ENCODE measurements at regions not wholly inside any gene's neighbourhood (a gene's known extent, or its start where the extent isn't known, plus 50 kb on each side); places are given as distances from the start of the nearest gene placed in this dataset.

DNA sequence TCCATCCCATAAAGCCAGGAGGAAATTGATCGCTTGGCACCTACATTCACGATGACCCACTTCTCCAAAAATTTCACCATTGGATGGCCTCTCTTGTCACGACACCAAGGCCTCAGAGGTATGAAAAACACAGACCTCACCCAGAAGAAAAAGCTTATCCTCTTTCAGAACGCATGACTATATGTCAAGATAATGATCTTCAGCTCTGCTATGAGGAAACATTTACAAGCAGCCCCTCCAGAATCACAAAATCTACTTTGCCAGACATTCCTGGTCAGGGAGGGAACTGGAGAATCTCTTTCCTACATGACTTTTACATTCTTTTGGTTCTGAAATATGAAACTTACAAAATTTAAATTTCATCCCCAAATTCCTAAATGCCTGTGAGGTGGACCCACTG is 122.7 kb downstream of the WNT5A start:
- no peaks in the 10 kb centered on the region for H3F3A ChIP-seq (ENCODE audit: control insufficient read depth, insufficient read depth)
- no peaks in the 10 kb centered on the region for H3K27me3 ChIP-seq (ENCODE audit: control insufficient read depth, low read length)
- no peak overlapping the region for H3K27ac ChIP-seq (ENCODE audit: low read depth, low read length)
- no peak overlapping the region for H3K4me2 ChIP-seq (ENCODE audit: low read length)
- H3K36me3 ChIP-seq (ENCODE audit: control insufficient read depth, low read length): no peaks in the 10 kb centered on the region
- no peaks in the 10 kb centered on the region for H3K9me3 ChIP-seq (ENCODE audit: control insufficient read depth, insufficient read depth, low read length)
- H3K4me1 ChIP-seq (ENCODE audit: control insufficient read depth, low read length): no peaks in the 10 kb centered on the region
- no peaks in the 10 kb centered on the region for H4K20me1 ChIP-seq (ENCODE audit: control insufficient read depth, insufficient read depth, low read depth, low read length)
- H3K9me2 ChIP-seq (replicated peaks; ENCODE audit: control insufficient read depth, low read length): no peaks in the 10 kb centered on the region
- TF ChIP-seq, protein P1, sequence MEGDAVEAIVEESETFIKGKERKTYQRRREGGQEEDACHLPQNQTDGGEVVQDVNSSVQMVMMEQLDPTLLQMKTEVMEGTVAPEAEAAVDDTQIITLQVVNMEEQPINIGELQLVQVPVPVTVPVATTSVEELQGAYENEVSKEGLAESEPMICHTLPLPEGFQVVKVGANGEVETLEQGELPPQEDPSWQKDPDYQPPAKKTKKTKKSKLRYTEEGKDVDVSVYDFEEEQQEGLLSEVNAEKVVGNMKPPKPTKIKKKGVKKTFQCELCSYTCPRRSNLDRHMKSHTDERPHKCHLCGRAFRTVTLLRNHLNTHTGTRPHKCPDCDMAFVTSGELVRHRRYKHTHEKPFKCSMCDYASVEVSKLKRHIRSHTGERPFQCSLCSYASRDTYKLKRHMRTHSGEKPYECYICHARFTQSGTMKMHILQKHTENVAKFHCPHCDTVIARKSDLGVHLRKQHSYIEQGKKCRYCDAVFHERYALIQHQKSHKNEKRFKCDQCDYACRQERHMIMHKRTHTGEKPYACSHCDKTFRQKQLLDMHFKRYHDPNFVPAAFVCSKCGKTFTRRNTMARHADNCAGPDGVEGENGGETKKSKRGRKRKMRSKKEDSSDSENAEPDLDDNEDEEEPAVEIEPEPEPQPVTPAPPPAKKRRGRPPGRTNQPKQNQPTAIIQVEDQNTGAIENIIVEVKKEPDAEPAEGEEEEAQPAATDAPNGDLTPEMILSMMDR (IDR thresholded peaks at IDR 0.05; ENCODE audit: low read depth, low read length, poor library complexity, severe bottlenecking): no peak
- TF ChIP-seq EZH2phosphoT487 (IDR thresholded peaks at IDR 0.05; ENCODE audit: borderline replicate concordance, low read length): no peak
- H3K4me3 ChIP-seq (ENCODE audit: low read length): no peak overlapping the region
- no peaks in the 10 kb centered on the region for H3K79me2 ChIP-seq (ENCODE audit: control insufficient read depth, low read length)

DNA sequence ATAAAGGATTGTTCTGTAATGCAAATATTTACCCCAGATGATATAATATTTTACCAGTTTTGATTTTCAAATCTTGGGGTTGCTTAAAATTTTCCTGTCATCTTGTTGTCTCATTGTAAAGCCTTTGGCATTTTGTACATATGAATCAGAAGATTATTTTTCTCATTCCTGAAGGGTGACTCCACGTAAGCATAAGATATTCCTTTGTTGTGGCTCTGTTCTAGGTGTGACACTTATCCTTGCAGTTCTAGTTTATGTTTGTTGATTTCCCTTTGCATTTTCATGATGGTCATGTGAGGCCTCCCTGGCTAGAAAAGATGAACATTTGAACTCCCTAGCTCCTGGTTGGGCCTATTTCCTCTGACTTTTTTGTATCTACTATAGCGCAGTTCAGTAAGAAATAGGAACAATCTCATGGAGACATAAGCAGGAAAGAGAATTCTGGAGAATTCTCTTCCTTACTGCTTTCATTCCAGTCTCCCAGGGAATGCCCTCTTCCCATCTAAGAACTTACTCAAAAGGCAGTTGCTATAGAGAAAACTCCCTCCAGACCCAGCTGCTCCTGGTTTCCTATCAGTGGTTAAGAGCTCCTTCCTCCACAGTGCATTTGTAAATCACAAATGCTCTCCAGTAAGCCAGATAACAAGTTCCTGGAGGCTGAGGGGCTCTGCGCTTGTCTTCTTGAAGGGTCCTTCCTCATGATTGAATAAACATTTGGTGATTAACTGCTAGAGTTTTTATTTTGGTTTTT is 124.7 kb downstream of the WNT5A start:
- no peaks in the 10 kb centered on the region for H3K79me2 ChIP-seq (ENCODE audit: control insufficient read depth, low read length)
- no peaks in the 10 kb centered on the region for H3K27me3 ChIP-seq (ENCODE audit: control insufficient read depth, low read length)
- H3K9me2 ChIP-seq (replicated peaks; ENCODE audit: control insufficient read depth, low read length): no peaks in the 10 kb centered on the region
- no peaks in the 10 kb centered on the region for H3F3A ChIP-seq (ENCODE audit: control insufficient read depth, insufficient read depth)
- no peaks in the 10 kb centered on the region for H3K36me3 ChIP-seq (ENCODE audit: control insufficient read depth, low read length)
- no peak overlapping the region for H3K4me2 ChIP-seq (ENCODE audit: low read length)
- H4K20me1 ChIP-seq (ENCODE audit: control insufficient read depth, insufficient read depth, low read depth, low read length): no peaks in the 10 kb centered on the region
- no peaks in the 10 kb centered on the region for H3K4me1 ChIP-seq (ENCODE audit: control insufficient read depth, low read length)
- no peaks in the 10 kb centered on the region for H3K9me3 ChIP-seq (ENCODE audit: control insufficient read depth, insufficient read depth, low read length)
- TF ChIP-seq, protein P1 (IDR thresholded peaks at IDR 0.05; ENCODE audit: low read depth, low read length, poor library complexity, severe bottlenecking): no peak
- no peak for TF ChIP-seq EZH2phosphoT487 (IDR thresholded peaks at IDR 0.05; ENCODE audit: borderline replicate concordance, low read length)
- H3K4me3 ChIP-seq (ENCODE audit: low read length): no peak overlapping the region
- no peak overlapping the region for H3K27ac ChIP-seq (ENCODE audit: low read depth, low read length)

DNA sequence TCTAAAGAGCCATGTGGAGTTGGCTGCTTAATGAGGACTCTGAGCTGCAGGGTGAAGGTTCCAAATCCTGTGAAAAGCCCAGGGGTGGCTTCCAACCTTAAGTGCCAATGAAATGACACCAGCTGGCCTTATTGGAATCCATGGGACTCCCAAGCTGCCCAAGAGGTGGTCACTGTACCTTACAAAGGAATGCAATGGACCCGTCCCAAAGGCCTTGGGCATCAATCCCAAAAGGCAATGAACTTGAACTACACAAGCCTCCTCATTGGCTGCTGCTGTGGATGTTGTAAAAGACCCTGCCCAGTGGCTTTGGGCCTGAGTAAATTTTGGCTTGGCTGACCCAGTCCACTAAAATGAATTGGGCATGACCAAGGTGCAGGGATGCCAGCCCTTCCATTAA is 129.3 kb downstream of the WNT5A start:
- Histone ChIP-seq H3K9me3 (ENCODE audit: control insufficient read depth, insufficient read depth, low read length) (no peaks in the 10 kb centered on the region), H3K27ac (ENCODE audit: low read depth, low read length) (no peak overlapping the region), H3K9me2 (replicated peaks; ENCODE audit: control insufficient read depth, low read length) (no peaks in the 10 kb centered on the region), H3K4me2 (ENCODE audit: low read length) (no peak overlapping the region), H3K4me3 (ENCODE audit: low read length) (no peak overlapping the region), H3K4me1 (ENCODE audit: control insufficient read depth, low read length) (no peaks in the 10 kb centered on the region), H4K20me1 (ENCODE audit: control insufficient read depth, insufficient read depth, low read depth, low read length) (no peaks in the 10 kb centered on the region), H3F3A (ENCODE audit: control insufficient read depth, insufficient read depth) (no peaks in the 10 kb centered on the region), H3K79me2 (ENCODE audit: control insufficient read depth, low read length) (no peaks in the 10 kb centered on the region), H3K27me3 (ENCODE audit: control insufficient read depth, low read length) (no peaks in the 10 kb centered on the region), H3K36me3 (ENCODE audit: control insufficient read depth, low read length) (no peaks in the 10 kb centered on the region)
- TF ChIP-seq EZH2phosphoT487 (IDR thresholded peaks at IDR 0.05; ENCODE audit: borderline replicate concordance, low read length): no peak
- TF ChIP-seq, protein P1 (IDR thresholded peaks at IDR 0.05; ENCODE audit: low read depth, low read length, poor library complexity, severe bottlenecking): no peak

All from DOHH2 (cell line).